Choroid plexus epithelial cell (primary cell): ENCODE measurements at regions not wholly inside any gene's neighbourhood (a gene's known extent, or its start where the extent isn't known, plus 50 kb on each side); places are given as distances from the start of the nearest gene placed in this dataset.

ENCODE experiments used
- DNase-seq: peaks from one replicate; pipeline ENCODE4 v3.0.0-alpha.2; 2010; ENCODE audit warnings: low read depth
- H3K4me3 ChIP-seq: 2 replicates; pipeline ENCODE4 v1.5.1; 2011; ENCODE audit warnings: low read depth, mild to moderate bottlenecking, control low read depth, low read length, moderate library complexity
- CTCF ChIP-seq: conservative IDR thresholded peaks from 2 replicates; pipeline ENCODE4 v1.5.1; 2011; ENCODE audit warnings: low read depth, mild to moderate bottlenecking, control low read depth, inconsistent platforms, low read length, moderate library complexity

- no peak for TF ChIP-seq CTCF
- no peak overlapping the region for H3K4me3 ChIP-seq
- DNase-seq: no peak
Observed at GRCh38 chr16:52705122-52705521, 158.2 kb upstream of the TOX3 start.

- no peak for TF ChIP-seq CTCF
- no peak overlapping the region for H3K4me3 ChIP-seq
- DNase-seq: no peak
Observed at GRCh38 chr16:52697971-52698370, 151.0 kb upstream of the TOX3 start.

GRCh38 chr16:52696126-52696525 is 149.2 kb upstream of the TOX3 start:
- H3K4me3 ChIP-seq: no peak overlapping the region
- TF ChIP-seq CTCF: no peak
- DNase-seq: no peak

GRCh38 chr16:52690468-52690867 is 143.5 kb upstream of the TOX3 start:
- TF ChIP-seq CTCF: no peak
- no peak overlapping the region for H3K4me3 ChIP-seq

GRCh38 chr16:52680993-52681392 is 134.1 kb upstream of the TOX3 start:
- TF ChIP-seq CTCF: no peak
- H3K4me3 ChIP-seq: no peak overlapping the region
- DNase-seq: no peak

More at GRCh38 chr16:52690468-52690867, 143.5 kb upstream of the TOX3 start:
- DNase-seq: no peak

GRCh38 chr16:52677501-52677900 is 130.6 kb upstream of the TOX3 start:
- TF ChIP-seq CTCF: no peak
- no peak for DNase-seq
- H3K4me3 ChIP-seq: no peak overlapping the region

GRCh38 chr16:52676959-52677358 is 130.0 kb upstream of the TOX3 start:
- no peak for DNase-seq

More at GRCh38 chr16:52676959-52677358, 130.0 kb upstream of the TOX3 start:
- TF ChIP-seq CTCF: no peak
- no peak overlapping the region for H3K4me3 ChIP-seq
